NB4 (cell line): ENCODE measurements at regions not wholly inside any gene's neighbourhood (a gene's known extent, or its start where the extent isn't known, plus 50 kb on each side); places are given as distances from the start of the nearest gene placed in this dataset.

Experiments used
- POLR2A ChIP-seq: IDR thresholded peaks from 2 replicates; pipeline ENCODE4 v1.6.1; 2011; ENCODE audit warnings: mild to moderate bottlenecking; ENCODE audit not compliant: insufficient read length; ENCODE audit errors: extremely low read depth
- TF ChIP-seq, protein P1 (sequence below): IDR thresholded peaks from one replicate; pipeline ENCODE4 v1.5.1; 2012; ENCODE audit warnings: low read depth, low read length
- TF ChIP-seq, protein P2 (sequence below): IDR thresholded peaks from 2 replicates; pipeline ENCODE4 v1.6.1; 2011; ENCODE audit warnings: low read depth, low read length

DNA sequence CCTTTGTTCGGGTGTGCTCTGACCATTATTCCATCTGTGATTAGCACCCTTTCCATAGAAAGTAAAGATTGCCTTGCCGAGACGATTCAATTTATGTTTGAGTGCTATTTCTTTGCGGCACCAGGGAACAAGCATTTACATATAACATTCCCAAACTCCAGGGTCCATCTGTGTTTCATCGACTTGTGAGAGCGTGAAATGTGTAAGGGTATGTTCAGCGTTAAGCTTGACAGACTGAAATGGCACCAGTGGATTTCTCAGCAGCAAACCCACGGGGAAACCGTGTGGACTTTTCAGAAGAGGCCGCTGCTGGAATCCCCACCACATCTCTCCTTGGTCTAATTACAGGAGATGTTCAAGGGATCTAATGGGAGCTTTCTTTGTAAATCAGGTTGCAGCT, 270.5 kb downstream of the TCERG1L start:
- TF ChIP-seq, protein P1, sequence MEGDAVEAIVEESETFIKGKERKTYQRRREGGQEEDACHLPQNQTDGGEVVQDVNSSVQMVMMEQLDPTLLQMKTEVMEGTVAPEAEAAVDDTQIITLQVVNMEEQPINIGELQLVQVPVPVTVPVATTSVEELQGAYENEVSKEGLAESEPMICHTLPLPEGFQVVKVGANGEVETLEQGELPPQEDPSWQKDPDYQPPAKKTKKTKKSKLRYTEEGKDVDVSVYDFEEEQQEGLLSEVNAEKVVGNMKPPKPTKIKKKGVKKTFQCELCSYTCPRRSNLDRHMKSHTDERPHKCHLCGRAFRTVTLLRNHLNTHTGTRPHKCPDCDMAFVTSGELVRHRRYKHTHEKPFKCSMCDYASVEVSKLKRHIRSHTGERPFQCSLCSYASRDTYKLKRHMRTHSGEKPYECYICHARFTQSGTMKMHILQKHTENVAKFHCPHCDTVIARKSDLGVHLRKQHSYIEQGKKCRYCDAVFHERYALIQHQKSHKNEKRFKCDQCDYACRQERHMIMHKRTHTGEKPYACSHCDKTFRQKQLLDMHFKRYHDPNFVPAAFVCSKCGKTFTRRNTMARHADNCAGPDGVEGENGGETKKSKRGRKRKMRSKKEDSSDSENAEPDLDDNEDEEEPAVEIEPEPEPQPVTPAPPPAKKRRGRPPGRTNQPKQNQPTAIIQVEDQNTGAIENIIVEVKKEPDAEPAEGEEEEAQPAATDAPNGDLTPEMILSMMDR: no peak
- TF ChIP-seq POLR2A: no peak
- TF ChIP-seq, protein P2, sequence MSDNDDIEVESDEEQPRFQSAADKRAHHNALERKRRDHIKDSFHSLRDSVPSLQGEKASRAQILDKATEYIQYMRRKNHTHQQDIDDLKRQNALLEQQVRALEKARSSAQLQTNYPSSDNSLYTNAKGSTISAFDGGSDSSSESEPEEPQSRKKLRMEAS: no peak
